Psoas muscle (tissue), 7 donors: ENCODE measurements at regions not wholly inside any gene's neighbourhood (a gene's known extent, or its start where the extent isn't known, plus 50 kb on each side); places are given as distances from the start of the nearest gene placed in this dataset.

Experiments used
- ATAC-seq, 4 donors: fragments of 200-7000 bp; cut with Tn5 transposase; one replicate each; pipeline ENCODE4 v1.9.1; 2020; ENCODE audit warnings: moderate library complexity in 3 of 4, mild to moderate bottlenecking in 2 of 4
- DNase-seq, 2 donors: peaks; one replicate each; pipeline ENCODE4 v3.0.0-alpha.2; 2020
- H3K27ac ChIP-seq: fragments of 200-600 bp; one replicate; pipeline ENCODE4 v1.8.0; 2022
- H3K27me3 ChIP-seq, 3 donors: fragments of 200-600 bp in 1 of 3; one replicate each; pipeline versions ENCODE4 v1.6.1 to v1.8.0; 2013 to 2022; ENCODE audit warnings: low read length in 2 of 3, mild to moderate bottlenecking in 2 of 3, moderate library complexity in 1 of 3; ENCODE audit not compliant: insufficient read depth in 3 of 3
- H3K36me3 ChIP-seq, 2 donors: fragments of 200-600 bp in 1 of 2; one replicate each; pipeline versions ENCODE4 v1.6.1 to v1.8.0; 2013 to 2022; ENCODE audit warnings: low read depth in 1 of 2, mild to moderate bottlenecking in 1 of 2, moderate library complexity in 1 of 2; ENCODE audit not compliant: insufficient read depth in 1 of 2
- H3K4me1 ChIP-seq: fragments of 200-600 bp; one replicate; pipeline ENCODE4 v1.8.0; 2022
- H3K4me3 ChIP-seq: fragments of 200-600 bp; one replicate; pipeline ENCODE4 v1.8.0; 2022; ENCODE audit warnings: mild to moderate bottlenecking
- H3K9me3 ChIP-seq: fragments of 200-600 bp; one replicate; pipeline ENCODE4 v1.8.0; 2022
- CTCF ChIP-seq: fragments of 200-600 bp; IDR thresholded peaks from one replicate; pipeline ENCODE4 v1.8.0; 2022; ENCODE audit warnings: antibody characterized with exemption
- WGBS, 3 donors: extraction: QIAGEN DNeasy Blood & Tissue Kit; methylation state at CpG; one replicate each; pipeline versions ENCODE4 v1.1.6 to v1.1.7; 2013; 5-methylcytosine and 5-hydroxymethylcytosine counted together
- intact Hi-C, 2 donors: fragments of 100-400 bp; cut with DNase I; formaldehyde crosslinking; loops; one replicate each; pipeline versions ENCODE4 v1.11.0 to v1.14.2; 2022
- donor health status: healthy with polysubstance abuse.
- donor health status: DM: no; HTN: no; CAD: no; lungs with moderate emphysema.
- donor health status: Bipolar disorder and iron deficiency.
- donor health status: healthy.
- donor health status: DM: yes; HTN: yes; CAD: no.
- donor health status: DM: no; HTN: no; CAD: no.
- donor health status: DM: yes; HTN: yes; CAD: no.

- H3K4me3 ChIP-seq: no peak overlapping the region
- 13 to 31% (median 22%) methylated on average over 2 of the region's 2 CpGs for WGBS, 3 donors
- H3K27me3 ChIP-seq: no peaks in the 10 kb centered on the region
- DNase-seq (no peak), ATAC-seq (no peak)
- H3K27ac ChIP-seq: no peak overlapping the region
- intact Hi-C loops: no loop called here
- H3K4me1 ChIP-seq: no peaks in the 10 kb centered on the region
- H3K36me3 ChIP-seq: no peaks in the 10 kb centered on the region
- TF ChIP-seq CTCF: no peak
- H3K9me3 ChIP-seq: no peaks in the 10 kb centered on the region
Measured at GRCh38 chr14:83870546-83871270, 1659.2 kb upstream of the FLRT2 start.

GRCh38 chr14:83873669-83874068 is 1656.3 kb upstream of the FLRT2 start:
- H3K27ac ChIP-seq: no peak overlapping the region
- ATAC-seq: no peak
- H3K9me3 ChIP-seq: no peaks in the 10 kb centered on the region
- no peak for DNase-seq
- WGBS, 3 donors: 51 to 67% (median 57%) methylated on average over 3 of the region's 3 CpGs
- no peaks in the 10 kb centered on the region for H3K36me3 ChIP-seq
- H3K4me3 ChIP-seq: no peak overlapping the region
- no peaks in the 10 kb centered on the region for H3K4me1 ChIP-seq
- no peak for TF ChIP-seq CTCF
- intact Hi-C loops: no loop called here
- no peaks in the 10 kb centered on the region for H3K27me3 ChIP-seq

- WGBS, 3 donors: 36 to 61% (median 38%) methylated on average over 1 of the region's 1 CpG
- Histone ChIP-seq H3K9me3 (no peaks in the 10 kb centered on the region), H3K36me3 (no peaks in the 10 kb centered on the region), H3K27me3 (no peaks in the 10 kb centered on the region), H3K4me3 (no peak overlapping the region), H3K27ac (no peak overlapping the region), H3K4me1 (no peaks in the 10 kb centered on the region)
- intact Hi-C loops: no loop called here
- DNase-seq: no peak
- no peak for ATAC-seq
- no peak for TF ChIP-seq CTCF
Measured at GRCh38 chr14:83874662-83875061, 1655.3 kb upstream of the FLRT2 start.

- no peak for TF ChIP-seq CTCF
- no peaks in the 10 kb centered on the region for H3K4me1 ChIP-seq
- intact Hi-C loops: no loop called here
- no peak for DNase-seq
- ATAC-seq: no peak
- WGBS, 3 donors: 75 to 83% (median 78%) methylated on average over 1 of the region's 1 CpG
- no peaks in the 10 kb centered on the region for H3K36me3 ChIP-seq
- no peaks in the 10 kb centered on the region for H3K27me3 ChIP-seq
- no peaks in the 10 kb centered on the region for H3K9me3 ChIP-seq
- H3K27ac ChIP-seq: no peak overlapping the region
- H3K4me3 ChIP-seq: no peak overlapping the region
Measured at GRCh38 chr14:83883732-83884131, 1646.2 kb upstream of the FLRT2 start.

- WGBS, 3 donors: 59 to 67% (median 61%) methylated on average over 4 of the region's 4 CpGs
- Histone ChIP-seq H3K27me3 (no peaks in the 10 kb centered on the region), H3K4me3 (no peak overlapping the region), H3K36me3 (no peaks in the 10 kb centered on the region), H3K4me1 (no peaks in the 10 kb centered on the region), H3K9me3 (no peaks in the 10 kb centered on the region), H3K27ac (no peak overlapping the region)
- no peak for ATAC-seq
- no peak for DNase-seq
- intact Hi-C loops: no loop called here
- no peak for TF ChIP-seq CTCF
Measured at GRCh38 chr14:83885837-83886293, 1644.1 kb upstream of the FLRT2 start.
